ENCODE measurements at regions not wholly inside any gene's neighbourhood (a gene's known extent, or its start where the extent isn't known, plus 50 kb on each side); places are given as distances from the start of the nearest gene placed in this dataset.

GRCh38 chr3:105006164-105006563 lies 360.5 kb upstream of the ALCAM start:
- Histone ChIP-seq H3K27ac (no peak overlapping the region), H3K9me3 (replicated peaks in 1 of 3) (no peaks in the 10 kb centered on the region), H3K27me3 (no peaks in the 10 kb centered on the region), H3K36me3 (replicated peaks in 1 of 2) (no peaks in the 10 kb centered on the region), H3K4me3 (no peak overlapping the region), H3K4me1 (replicated peaks in 1 of 2) (no peaks in the 10 kb centered on the region)
- TF ChIP-seq CTCF (IDR thresholded peaks at IDR 0.05) (no peak), POLR2A (IDR thresholded peaks at IDR 0.05) (no peak)
- intact Hi-C loops (cut with DNase I): no loop called here
- no peak for DNase-seq

- TF ChIP-seq CTCF (IDR thresholded peaks at IDR 0.05) (no peak), POLR2A (IDR thresholded peaks at IDR 0.05) (no peak)
- Histone ChIP-seq H3K4me3 (no peak overlapping the region), H3K27me3 (no peaks in the 10 kb centered on the region), H3K27ac (no peak overlapping the region), H3K9me3 (replicated peaks in 1 of 3) (no peaks in the 10 kb centered on the region), H3K36me3 (replicated peaks in 1 of 2) (no peaks in the 10 kb centered on the region), H3K4me1 (replicated peaks in 1 of 2) (no peaks in the 10 kb centered on the region)
- DNase-seq: no peak
- intact Hi-C loops (cut with DNase I): no loop called here
- 63 to 72% (median 71%) methylated on average over 2 of the region's 2 CpGs for WGBS, 4 donors
Observed at GRCh38 chr3:105013657-105014056, 353.1 kb upstream of the ALCAM start.

GRCh38 chr3:105014631-105015030 lies 352.1 kb upstream of the ALCAM start:
- no peaks in the 10 kb centered on the region for H3K36me3 ChIP-seq (replicated peaks in 1 of 2)
- H3K4me1 ChIP-seq (replicated peaks in 1 of 2): no peaks in the 10 kb centered on the region
- no peaks in the 10 kb centered on the region for H3K27me3 ChIP-seq
- DNase-seq: no peak
- no peaks in the 10 kb centered on the region for H3K9me3 ChIP-seq (replicated peaks in 1 of 3)
- H3K4me3 ChIP-seq: no peak overlapping the region
- TF ChIP-seq CTCF (IDR thresholded peaks at IDR 0.05): no peak
- H3K27ac ChIP-seq: no peak overlapping the region
- 61 to 83% (median 76%) methylated on average over 1 of the region's 1 CpG for WGBS, 4 donors
- intact Hi-C loops (cut with DNase I): no loop called here

GRCh38 chr3:105022813-105023212 lies 343.9 kb upstream of the ALCAM start:
- no peak for TF ChIP-seq POLR2A (IDR thresholded peaks at IDR 0.05)
- no peak for TF ChIP-seq CTCF (IDR thresholded peaks at IDR 0.05)
- Histone ChIP-seq H3K36me3 (replicated peaks in 1 of 2) (no peaks in the 10 kb centered on the region), H3K9me3 (replicated peaks in 1 of 3) (no peaks in the 10 kb centered on the region), H3K4me3 (no peak overlapping the region), H3K27me3 (no peaks in the 10 kb centered on the region), H3K4me1 (replicated peaks in 1 of 2) (no peaks in the 10 kb centered on the region), H3K27ac (no peak overlapping the region)
- DNase-seq: no peak
- 80 to 89% (median 83%) methylated on average over 1 to 2 of the region's 2 CpGs for WGBS, 4 donors
- intact Hi-C loops (cut with DNase I): no loop called here
